H7 (cell line): ENCODE measurements at regions not wholly inside any gene's neighbourhood (a gene's known extent, or its start where the extent isn't known, plus 50 kb on each side); places are given as distances from the start of the nearest gene placed in this dataset.

Experiments
- DNase-seq: peaks from one replicate; pipeline ENCODE4 v3.0.0; 2012
- H3K27me3 ChIP-seq: 2 replicates; pipeline ENCODE4 v1.6.0; 2011; ENCODE audit warnings: mild to moderate bottlenecking, low read length; ENCODE audit not compliant: control insufficient read depth, insufficient read depth
- H3K36me3 ChIP-seq: replicated peaks from 2 replicates; pipeline ENCODE4 v1.5.1; 2011; ENCODE audit warnings: low read length; ENCODE audit not compliant: control insufficient read depth, insufficient read depth
- H3K4me3 ChIP-seq: 2 replicates; pipeline ENCODE4 v1.5.1; 2011; ENCODE audit warnings: low read depth, mild to moderate bottlenecking, control low read depth, low read length, moderate library complexity; ENCODE audit not compliant: insufficient read depth

- no peak for DNase-seq
- Histone ChIP-seq H3K4me3 (no peak overlapping the region), H3K36me3 (no peaks in the 10 kb centered on the region), H3K27me3 (no peaks in the 10 kb centered on the region)
These were observed 863.2 kb upstream of the CHAC2 start for GRCh38 chr2:52904355-52904891.

DNA sequence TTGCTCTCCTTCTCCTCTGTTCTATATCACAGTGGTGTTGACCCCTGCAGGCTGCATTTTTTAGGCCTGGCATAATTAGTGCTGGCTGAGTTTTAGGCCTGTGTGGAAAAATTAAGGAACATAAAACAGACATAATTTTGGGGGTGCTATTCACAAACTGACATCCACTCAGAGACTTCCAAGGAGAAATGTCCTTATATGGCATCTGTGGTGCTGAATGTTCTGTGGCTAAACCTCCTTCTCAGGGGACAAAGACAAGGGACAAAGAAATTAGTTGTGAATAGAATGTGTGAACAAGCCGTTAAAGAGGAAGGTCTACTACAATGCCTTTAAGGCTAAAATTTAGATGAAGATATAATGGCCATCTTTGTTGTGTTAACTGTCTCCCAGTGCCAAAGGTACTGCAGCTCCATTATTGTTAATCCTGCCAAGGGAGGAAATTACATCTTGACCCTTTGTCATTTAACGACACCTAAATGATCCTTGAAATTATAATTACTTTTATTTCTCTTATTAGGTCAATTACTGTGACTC, 870.0 kb upstream of the CHAC2 start:
- Histone ChIP-seq H3K36me3 (no peaks in the 10 kb centered on the region), H3K27me3 (no peaks in the 10 kb centered on the region), H3K4me3 (no peak overlapping the region)
- DNase-seq = no peak

- DNase-seq = no peak
- no peak overlapping the region for H3K4me3 ChIP-seq
- no peaks in the 10 kb centered on the region for H3K27me3 ChIP-seq
- H3K36me3 ChIP-seq = no peaks in the 10 kb centered on the region
These were observed 871.8 kb upstream of the CHAC2 start for GRCh38 chr2:52895726-52896340.

GRCh38 chr2:52886556-52886955, 881.0 kb upstream of the CHAC2 start:
- Histone ChIP-seq H3K27me3 (no peaks in the 10 kb centered on the region), H3K4me3 (no peak overlapping the region), H3K36me3 (no peaks in the 10 kb centered on the region)
- DNase-seq = no peak

DNA sequence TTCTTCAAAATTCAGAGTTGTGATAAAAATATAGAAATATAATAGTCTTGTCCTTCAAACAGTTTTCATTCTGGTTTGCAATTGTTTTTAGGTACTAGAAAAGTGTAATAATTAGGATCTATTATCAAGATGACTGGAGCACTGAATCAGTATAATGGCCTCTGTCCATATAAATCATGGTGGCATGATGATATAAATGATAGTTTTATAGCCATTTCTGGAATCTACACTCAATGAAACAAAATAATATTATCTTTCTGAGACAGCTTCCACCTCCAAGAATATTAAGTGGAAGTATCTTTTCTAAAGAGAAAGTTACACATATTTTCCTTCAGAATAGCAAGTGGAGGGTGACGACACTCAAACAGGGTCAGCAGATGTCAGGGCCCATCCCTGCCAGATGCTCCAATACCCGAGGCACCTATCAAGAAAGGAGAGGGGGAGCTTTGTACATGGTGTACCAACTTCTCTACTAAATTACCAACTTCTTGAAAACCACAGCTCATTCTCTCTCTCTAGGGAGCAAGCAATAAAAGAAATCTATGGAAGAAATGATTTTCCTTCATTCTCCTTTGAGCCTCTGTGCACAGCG, 882.7 kb upstream of the CHAC2 start:
- H3K4me3 ChIP-seq = no peak overlapping the region
- no peaks in the 10 kb centered on the region for H3K27me3 ChIP-seq
- no peak for DNase-seq
- no peaks in the 10 kb centered on the region for H3K36me3 ChIP-seq

GRCh38 chr2:52882974-52883373, 884.6 kb upstream of the CHAC2 start:
- no peak for DNase-seq
- Histone ChIP-seq H3K36me3 (no peaks in the 10 kb centered on the region), H3K27me3 (no peaks in the 10 kb centered on the region), H3K4me3 (no peak overlapping the region)

DNA sequence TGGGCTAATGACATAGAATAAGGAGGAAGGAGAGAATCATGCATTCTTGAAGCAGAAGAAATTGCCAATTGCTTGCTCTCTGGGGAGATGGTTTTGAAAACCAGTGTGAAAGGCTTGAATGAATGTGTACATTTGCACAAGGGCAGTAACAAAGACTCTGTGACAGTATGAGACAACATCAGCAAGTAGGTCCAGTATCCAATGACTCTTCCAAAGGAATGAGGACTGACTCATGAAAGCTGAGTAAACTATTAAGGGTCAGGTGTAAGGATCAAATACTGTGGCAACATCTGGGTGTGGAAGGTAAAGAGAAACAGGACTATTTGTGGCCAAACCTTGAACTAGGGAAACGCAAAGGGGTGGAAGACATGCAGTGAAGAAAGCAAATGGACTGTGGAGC, 886.0 kb upstream of the CHAC2 start:
- Histone ChIP-seq H3K4me3 (no peak overlapping the region), H3K36me3 (no peaks in the 10 kb centered on the region), H3K27me3 (no peaks in the 10 kb centered on the region)
- DNase-seq = no peak

- no peaks in the 10 kb centered on the region for H3K27me3 ChIP-seq
- DNase-seq = no peak
- no peak overlapping the region for H3K4me3 ChIP-seq
- H3K36me3 ChIP-seq = no peaks in the 10 kb centered on the region
These were observed 886.7 kb upstream of the CHAC2 start for GRCh38 chr2:52880872-52881271.

DNA sequence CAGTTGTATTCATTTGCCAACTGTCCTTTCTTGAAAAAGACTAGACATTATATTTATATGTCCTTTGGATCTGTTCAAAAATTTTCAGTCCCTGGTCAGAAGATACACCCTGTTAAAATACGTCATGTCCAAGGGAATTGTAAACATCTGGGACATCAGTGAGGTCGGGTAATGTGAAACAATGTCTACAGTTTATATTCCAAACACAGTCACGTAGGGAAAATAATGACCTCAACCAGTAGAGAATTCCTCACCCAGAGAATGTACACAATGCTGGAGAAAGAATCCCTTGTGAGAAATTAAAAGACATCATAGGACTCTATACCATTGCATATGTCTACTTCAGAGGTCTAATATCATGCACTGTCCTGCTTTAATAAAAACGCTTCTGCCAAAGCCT, 888.0 kb upstream of the CHAC2 start:
- no peak for DNase-seq
- no peak overlapping the region for H3K4me3 ChIP-seq
- no peaks in the 10 kb centered on the region for H3K36me3 ChIP-seq
- no peaks in the 10 kb centered on the region for H3K27me3 ChIP-seq

DNA sequence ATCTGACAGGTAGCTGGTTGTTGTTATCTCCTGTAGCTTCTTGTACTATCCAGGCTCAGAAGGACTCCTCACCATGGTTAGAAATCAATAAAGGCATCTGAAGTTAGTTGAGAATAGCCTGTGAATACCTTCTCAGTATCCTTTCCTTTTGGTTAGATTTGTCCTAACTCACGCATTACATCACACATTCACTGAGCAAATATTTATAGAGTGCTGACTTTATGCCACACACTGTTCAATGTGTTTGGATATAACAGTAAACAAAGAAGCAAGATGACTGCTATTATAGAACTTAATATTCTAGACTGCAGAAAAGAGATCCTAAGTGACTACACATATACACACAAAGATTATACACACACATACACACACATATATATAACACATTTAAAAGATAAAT, 889.9 kb upstream of the CHAC2 start:
- Histone ChIP-seq H3K4me3 (no peak overlapping the region), H3K27me3 (no peaks in the 10 kb centered on the region), H3K36me3 (no peaks in the 10 kb centered on the region)
- no peak for DNase-seq

DNA sequence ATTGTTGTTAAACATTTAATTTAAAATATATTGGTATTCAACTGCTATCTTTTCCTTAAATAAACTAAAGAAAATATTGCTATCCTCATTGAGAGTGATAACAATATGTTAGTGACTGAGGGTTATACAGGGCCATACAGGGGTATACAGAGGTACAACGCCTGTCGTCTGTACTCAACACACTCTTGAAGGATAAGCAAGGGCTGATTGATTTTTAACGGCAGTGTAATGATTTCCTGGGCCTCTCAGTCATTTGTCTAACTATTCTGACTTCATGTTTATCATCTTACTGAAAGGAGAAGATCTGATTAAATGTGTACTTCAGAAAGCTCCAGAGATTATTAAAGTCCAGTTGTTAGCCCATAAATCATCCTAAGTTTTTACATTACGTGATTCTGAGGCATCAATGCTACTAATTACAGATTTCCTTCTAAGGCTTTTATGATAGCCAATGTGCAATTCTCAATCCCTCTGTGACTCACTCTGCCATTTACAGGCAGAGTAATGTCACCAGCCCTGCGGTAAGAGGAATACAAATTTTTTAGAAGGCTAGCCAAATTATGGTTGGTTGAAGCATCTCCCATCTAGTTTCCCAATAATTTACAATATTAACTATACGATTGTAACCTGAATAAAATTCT, 893.0 kb upstream of the CHAC2 start:
- no peak for DNase-seq
- no peaks in the 10 kb centered on the region for H3K27me3 ChIP-seq
- no peak overlapping the region for H3K4me3 ChIP-seq
- no peaks in the 10 kb centered on the region for H3K36me3 ChIP-seq

- DNase-seq = no peak
- H3K4me3 ChIP-seq = no peak overlapping the region
- H3K27me3 ChIP-seq = no peaks in the 10 kb centered on the region
- no peaks in the 10 kb centered on the region for H3K36me3 ChIP-seq
These were observed 904.8 kb upstream of the CHAC2 start for GRCh38 chr2:52862801-52863200.

DNA sequence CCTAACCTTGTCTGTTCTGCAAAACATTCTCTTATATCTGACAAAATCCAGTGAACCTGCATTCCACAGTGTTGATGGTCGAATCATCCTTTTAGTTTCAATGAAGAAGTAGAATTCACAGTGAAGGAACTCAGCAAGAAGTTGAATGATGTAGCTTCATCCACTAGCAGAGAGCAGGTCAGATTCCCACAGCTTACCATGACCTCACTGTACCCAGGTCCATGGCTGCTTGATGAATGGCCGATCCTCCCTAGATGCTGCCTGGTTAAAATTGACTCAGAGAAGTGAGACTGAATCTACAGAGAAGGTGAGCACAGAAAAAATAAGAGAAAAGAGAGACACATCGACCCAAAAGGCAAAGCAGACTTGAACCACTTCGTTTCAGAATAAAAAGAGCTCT, 906.0 kb upstream of the CHAC2 start:
- Histone ChIP-seq H3K4me3 (no peak overlapping the region), H3K36me3 (no peaks in the 10 kb centered on the region), H3K27me3 (no peaks in the 10 kb centered on the region)
- DNase-seq = no peak

DNA sequence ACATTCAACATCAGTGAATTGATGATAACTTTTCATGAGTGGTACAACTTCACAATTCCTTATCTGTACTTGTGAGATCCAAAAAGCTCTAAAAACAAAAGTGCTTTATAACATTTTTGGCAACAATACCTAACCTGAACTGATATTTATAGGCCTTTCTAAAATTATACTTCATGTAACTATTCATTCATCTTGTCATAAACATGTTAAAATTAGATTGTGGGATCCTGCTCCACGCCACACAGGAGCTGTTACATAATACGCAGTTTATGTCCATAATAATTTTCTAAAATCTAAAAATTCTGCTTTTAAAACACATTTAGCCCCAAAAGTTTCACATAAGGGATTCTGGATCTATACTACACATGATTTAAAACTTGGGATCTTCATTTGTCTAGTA, 908.5 kb upstream of the CHAC2 start:
- H3K4me3 ChIP-seq = no peak overlapping the region
- DNase-seq = no peak
- no peaks in the 10 kb centered on the region for H3K27me3 ChIP-seq
- H3K36me3 ChIP-seq = no peaks in the 10 kb centered on the region

DNA sequence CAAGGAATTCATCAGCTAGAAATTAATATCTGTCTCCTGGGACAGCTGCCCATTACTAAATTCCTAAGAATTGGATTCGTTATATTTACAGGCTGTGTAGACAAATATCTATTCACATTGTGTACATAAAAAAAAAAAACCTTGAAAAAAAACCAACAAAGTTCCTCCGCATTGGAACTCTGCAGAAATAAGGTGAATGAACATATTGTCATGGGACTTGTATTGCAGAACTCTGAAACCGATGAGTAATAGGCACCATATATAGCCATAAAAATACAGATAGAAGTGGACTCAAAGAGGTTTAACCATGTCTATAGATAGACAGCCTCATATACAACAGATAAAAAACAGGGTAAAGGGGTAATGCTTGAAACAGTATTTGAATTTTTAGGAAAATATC, 909.9 kb upstream of the CHAC2 start:
- Histone ChIP-seq H3K4me3 (no peak overlapping the region), H3K36me3 (no peaks in the 10 kb centered on the region), H3K27me3 (no peaks in the 10 kb centered on the region)
- DNase-seq = no peak
